Gastrocnemius medialis (tissue), 4 donors: ENCODE measurements at regions not wholly inside any gene's neighbourhood (a gene's known extent, or its start where the extent isn't known, plus 50 kb on each side); places are given as distances from the start of the nearest gene placed in this dataset.

Source experiments
- ATAC-seq, 2 donors: fragments of 150-250 bp; one replicate each; pipeline ENCODE4 v1.9.1; 2016
- DNase-seq, 2 donors: peaks; one replicate each; pipeline ENCODE4 v3.0.0-alpha.2; 2019
- H3K27ac ChIP-seq, 4 donors: fragments of 200-600 bp; sonication (generic); 1 replicate in 1 of 4; 2 replicates in 3 of 4; pipeline ENCODE4 v1.5.1; 2016 to 2018; ENCODE audit warnings: mild to moderate bottlenecking in 2 of 4, moderate library complexity in 1 of 4
- H3K27me3 ChIP-seq, 3 donors: fragments of 200-600 bp; sonication (generic) in 2 of 3; 1 replicate in 1 of 3; 2 replicates in 2 of 3; pipeline versions ENCODE4 v1.5.1 to v1.6.0; 2016 to 2019; ENCODE audit warnings: mild to moderate bottlenecking in 1 of 3, moderate library complexity in 1 of 3
- H3K36me3 ChIP-seq, 2 donors: fragments of 200-600 bp; sonication (generic) in 1 of 2; one replicate each; pipeline ENCODE4 v1.5.1; 2017 to 2018
- H3K4me1 ChIP-seq, 2 donors: fragments of 200-600 bp; sonication (generic) in 1 of 2; one replicate each; pipeline ENCODE4 v1.5.1; 2016 to 2017; ENCODE audit warnings: mild to moderate bottlenecking in 2 of 2
- H3K4me3 ChIP-seq, 4 donors: fragments of 200-600 bp; sonication (generic) in 3 of 4; 1 replicate in 1 of 4; 2 replicates in 3 of 4; pipeline ENCODE4 v1.5.1; 2016 to 2019; ENCODE audit warnings: mild to moderate bottlenecking in 2 of 4
- H3K9me3 ChIP-seq, 3 donors: fragments of 200-600 bp; sonication (generic) in 2 of 3; 1 replicate in 1 of 3; 2 replicates in 2 of 3; pipeline ENCODE4 v1.5.1; 2016 to 2019
- CTCF ChIP-seq, 5 experiments: fragments of 450-650 bp in 3 of 5; fragments of 200-600 bp in 2 of 5; sonication (generic) in 2 of 5; IDR thresholded peaks in 4 of 5; conservative IDR thresholded peaks in 1 of 5; 1 replicate in 4 of 5; 2 replicates in 1 of 5; pipeline ENCODE4 v1.5.1; 2016 to 2019; ENCODE audit warnings: antibody characterized with exemption in 5 of 5, mild to moderate bottlenecking in 3 of 5, moderate library complexity in 3 of 5
- POLR2A ChIP-seq, 2 donors: fragments of 450-650 bp; IDR thresholded peaks; one replicate each; pipeline ENCODE4 v1.6.1; 2017; ENCODE audit warnings: antibody characterized with exemption in 2 of 2, mild to moderate bottlenecking in 2 of 2, moderate library complexity in 2 of 2
- in situ Hi-C, 4 donors: fragments of 200-750 bp; cut with MboI; loops; one replicate each; pipeline versions ENCODE4 v1.15.0 to v1.8.0; 2017; ENCODE audit warnings: low sequenced_read_pairs in 4 of 4
- intact Hi-C: fragments of 100-400 bp; cut with DNase I; formaldehyde crosslinking; loops from one replicate; pipeline ENCODE4 v1.15.1; 2023; ENCODE audit warnings: low total_unique reads

DNA sequence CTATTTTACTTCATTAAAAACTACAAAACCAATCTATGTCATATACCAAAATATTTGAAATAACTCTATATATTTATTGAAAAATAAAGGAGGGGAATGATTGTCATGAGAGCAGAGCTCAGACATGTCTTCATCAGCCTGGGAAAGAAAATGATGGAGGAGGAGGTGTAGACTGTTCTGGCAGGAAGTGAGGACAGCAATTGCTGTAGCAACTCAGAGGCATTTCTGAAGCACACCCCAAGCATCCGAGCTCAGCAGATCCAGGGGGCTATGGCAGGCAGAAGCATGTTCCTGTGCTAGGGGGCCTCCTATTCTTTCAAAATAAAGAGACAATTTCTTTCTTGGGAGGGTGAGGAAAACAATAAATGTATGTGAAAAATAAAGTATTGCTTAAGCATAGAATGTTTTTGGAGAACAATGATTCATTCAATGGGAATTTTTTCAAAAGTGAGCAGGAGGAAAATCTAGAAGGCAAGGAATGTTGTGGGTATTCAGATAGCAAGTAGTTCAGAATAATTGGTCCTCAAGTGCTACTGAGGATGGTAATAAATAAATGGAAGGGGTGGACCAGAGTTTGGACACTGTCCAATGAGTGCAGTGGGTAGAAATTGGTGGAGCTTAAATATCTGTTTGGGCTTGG is 383.4 kb downstream of the CDH11 start:
- H3K27ac ChIP-seq: no peak overlapping the region
- no peaks in the 10 kb centered on the region for H3K9me3 ChIP-seq
- ATAC-seq (no peak), DNase-seq (no peak)
- no peaks in the 10 kb centered on the region for H3K4me1 ChIP-seq
- no peak overlapping the region for H3K4me3 ChIP-seq
- intact Hi-C loops: no loop called here
- H3K27me3 ChIP-seq: no peaks in the 10 kb centered on the region
- in situ Hi-C loops: no loop called here
- TF ChIP-seq CTCF (IDR thresholded peaks at IDR 0.05 in 4 of 5, conservative IDR thresholded peaks at IDR 0.05 in 1 of 5) (no peak), POLR2A (IDR thresholded peaks at IDR 0.05) (no peak)
- H3K36me3 ChIP-seq: no peaks in the 10 kb centered on the region

DNA sequence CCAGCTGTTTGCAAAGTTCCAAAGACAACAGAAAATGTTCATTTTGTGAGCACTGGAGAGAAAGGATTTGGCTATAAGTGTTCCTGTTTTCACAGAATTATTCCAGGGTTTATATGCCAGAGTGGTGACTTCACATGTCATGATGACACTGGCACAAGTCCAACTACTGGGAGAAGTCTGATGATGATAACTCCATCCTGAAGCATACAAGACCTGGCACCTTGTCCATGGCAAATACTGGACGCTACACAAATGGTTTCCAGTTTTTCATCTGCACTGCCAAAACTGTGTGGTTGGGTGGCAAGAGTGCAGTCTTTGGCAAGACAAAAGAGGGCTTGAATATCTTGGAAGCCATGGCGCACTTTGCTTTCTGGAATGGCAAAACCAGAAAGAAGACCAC is 385.0 kb downstream of the CDH11 start:
- H3K27me3 ChIP-seq: no peaks in the 10 kb centered on the region
- no peaks in the 10 kb centered on the region for H3K4me1 ChIP-seq
- in situ Hi-C loops: no loop called here
- H3K27ac ChIP-seq: no peak overlapping the region
- no peaks in the 10 kb centered on the region for H3K9me3 ChIP-seq
- no peak for TF ChIP-seq CTCF (IDR thresholded peaks at IDR 0.05 in 4 of 5, conservative IDR thresholded peaks at IDR 0.05 in 1 of 5)
- no peak for TF ChIP-seq POLR2A (IDR thresholded peaks at IDR 0.05)
- intact Hi-C loops: no loop called here
- ATAC-seq (no peak), DNase-seq (no peak)
- H3K4me3 ChIP-seq: no peak overlapping the region
- H3K36me3 ChIP-seq: no peaks in the 10 kb centered on the region

- no peak overlapping the region for H3K27ac ChIP-seq
- in situ Hi-C loops: no loop called here
- ATAC-seq: no peak
- no peak for DNase-seq
- no peak for TF ChIP-seq CTCF (IDR thresholded peaks at IDR 0.05 in 4 of 5, conservative IDR thresholded peaks at IDR 0.05 in 1 of 5)
- TF ChIP-seq POLR2A (IDR thresholded peaks at IDR 0.05): no peak
- no peaks in the 10 kb centered on the region for H3K9me3 ChIP-seq
- H3K36me3 ChIP-seq: no peaks in the 10 kb centered on the region
- no peaks in the 10 kb centered on the region for H3K4me1 ChIP-seq
- no peak overlapping the region for H3K4me3 ChIP-seq
- no peaks in the 10 kb centered on the region for H3K27me3 ChIP-seq
- intact Hi-C loops: no loop called here
These were observed 390.0 kb downstream of the CDH11 start for GRCh38 chr16:64731891-64732290.

DNA sequence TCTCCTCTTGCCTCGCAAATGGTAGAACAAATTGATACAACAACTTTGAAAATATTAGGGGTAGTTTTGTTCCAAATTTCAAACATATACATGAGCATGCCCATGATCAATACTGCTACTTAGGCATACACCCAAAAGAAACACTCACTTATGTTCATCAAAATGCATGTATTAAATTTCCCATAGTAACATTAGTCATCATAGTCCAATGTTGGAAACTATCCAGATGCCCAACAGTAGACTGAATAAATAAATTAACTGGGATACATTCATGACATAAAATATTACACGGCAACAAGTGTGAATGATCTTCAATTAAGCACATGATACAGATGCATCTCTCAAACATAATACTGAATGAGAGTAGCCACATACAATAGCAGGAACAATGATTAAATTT is 391.6 kb downstream of the CDH11 start:
- no peaks in the 10 kb centered on the region for H3K4me1 ChIP-seq
- TF ChIP-seq CTCF (IDR thresholded peaks at IDR 0.05 in 4 of 5, conservative IDR thresholded peaks at IDR 0.05 in 1 of 5): no peak
- TF ChIP-seq POLR2A (IDR thresholded peaks at IDR 0.05): no peak
- in situ Hi-C loops: no loop called here
- no peak for ATAC-seq
- H3K9me3 ChIP-seq: no peaks in the 10 kb centered on the region
- DNase-seq: no peak
- H3K4me3 ChIP-seq: no peak overlapping the region
- intact Hi-C loops: no loop called here
- no peak overlapping the region for H3K27ac ChIP-seq
- no peaks in the 10 kb centered on the region for H3K27me3 ChIP-seq
- no peaks in the 10 kb centered on the region for H3K36me3 ChIP-seq

DNA sequence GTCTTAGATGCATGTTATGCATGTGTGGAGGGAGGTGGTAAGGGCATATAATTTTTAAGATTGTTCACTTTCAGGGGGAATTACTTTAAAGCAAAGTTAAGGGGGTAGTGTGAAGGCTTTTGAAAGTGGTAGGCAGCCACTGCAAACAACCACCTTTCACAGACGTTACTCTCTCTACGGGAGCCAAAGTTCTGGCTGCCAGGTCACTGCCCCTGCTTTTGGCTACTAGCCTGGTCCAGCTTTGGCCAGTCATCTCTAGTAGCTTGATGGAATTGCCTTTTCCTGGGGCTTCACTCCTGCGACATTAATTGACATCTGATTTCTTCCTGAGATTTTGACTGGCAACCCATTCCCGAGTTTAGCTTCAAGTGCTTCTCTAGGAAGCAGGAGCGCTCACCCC is 397.5 kb downstream of the CDH11 start:
- no peaks in the 10 kb centered on the region for H3K9me3 ChIP-seq
- in situ Hi-C loops: no loop called here
- H3K27ac ChIP-seq: no peak overlapping the region
- H3K27me3 ChIP-seq: no peaks in the 10 kb centered on the region
- no peaks in the 10 kb centered on the region for H3K4me1 ChIP-seq
- DNase-seq: no peak
- intact Hi-C loops: no loop called here
- ATAC-seq: no peak
- H3K4me3 ChIP-seq: no peak overlapping the region
- H3K36me3 ChIP-seq: no peaks in the 10 kb centered on the region
- TF ChIP-seq POLR2A (IDR thresholded peaks at IDR 0.05): no peak
